HCT116 (cell line): ENCODE measurements at regions not wholly inside any gene's neighbourhood (a gene's known extent, or its start where the extent isn't known, plus 50 kb on each side); places are given as distances from the start of the nearest gene placed in this dataset.

Experiments used
- ATAC-seq: fragments of 200-7000 bp; cut with Tn5 transposase; 2 replicates; pipeline ENCODE4 v1.9.1; 2020; ENCODE audit warnings: mild to moderate bottlenecking, moderate library complexity
- BruUV-seq: library from RNA; stranded (reverse); fragments of 400-500 nt; replicated peaks from 2 replicates; lab custom pipeline; 2021; lab: Mats Ljungman, UMichigan
- CTCF ChIA-PET: fragments of 300-600 bp; sonication (Branson Sonifier 250); formaldehyde crosslinking; loops from one replicate; lab custom pipeline; 2021; ENCODE audit warnings: antibody characterized with exemption; lab: Charles Lee
- POLR2A ChIA-PET: fragments of 300-600, 350-600 bp; sonication (Branson Sonifier 250); formaldehyde crosslinking; loops from one replicate; lab custom pipeline; 2021; ENCODE audit warnings: antibody characterized with exemption; lab: Charles Lee
- RAD21 ChIA-PET, 2 experiments: fragments of 300-600 bp; sonication (Branson Sonifier 250); formaldehyde crosslinking; loops; one replicate each; lab custom pipeline; 2023; ENCODE audit warnings: low total read pairs in 2 of 2; ENCODE audit not compliant: uncharacterized antibody in 2 of 2, unreplicated experiment in 2 of 2, low non-redundant PET in 1 of 2; lab: Charles Lee
- DNase-seq: peaks from one replicate; pipeline ENCODE4 v3.0.0-alpha.2; 2010; ENCODE audit warnings: low read depth, low spot score
- H2AFZ ChIP-seq: fragments of 200-600 bp; shearing (Covaris generic), sonication (generic); 2 replicates; pipeline ENCODE4 v1.6.1; 2017; ENCODE audit warnings: low read depth, mixed run types, mixed read lengths, antibody characterized with exemption, low read length; ENCODE audit not compliant: poor library complexity, severe bottlenecking
- H3K27ac ChIP-seq: 2 replicates; pipeline ENCODE4 v1.5.1; 2012; ENCODE audit warnings: low read depth, low read length
- H3K27me3 ChIP-seq: fragments of 200-600 bp; sonication (generic); 2 replicates; pipeline ENCODE4 v1.6.1; 2016; ENCODE audit warnings: mixed run types, low read length, mixed read lengths; ENCODE audit not compliant: insufficient read depth
- H3K36me3 ChIP-seq, 2 experiments: fragments of 200-500 bp in 1 of 2; fragments of 200-600 bp in 1 of 2; sonication (Bioruptor generic) in 1 of 2; sonication (generic) in 1 of 2; 2 replicates each; pipeline versions ENCODE4 v1.5.1 to v1.6.1; 2014 to 2016; ENCODE audit warnings: low read length in 2 of 2, inconsistent platforms in 1 of 2, mixed read lengths in 1 of 2, mixed run types in 1 of 2; ENCODE audit not compliant: insufficient read depth in 2 of 2, control insufficient read depth in 1 of 2
- H3K4me1 ChIP-seq, 2 experiments: fragments of 200-600 bp in 1 of 2; sonication (generic) in 1 of 2; 2 replicates each; pipeline versions ENCODE4 v1.5.1 to v1.6.1; 2012 to 2017; ENCODE audit warnings: low read length in 2 of 2, inconsistent platforms in 1 of 2, mild to moderate bottlenecking in 1 of 2, mixed read lengths in 1 of 2, mixed run types in 1 of 2, moderate library complexity in 1 of 2; ENCODE audit not compliant: insufficient read depth in 2 of 2, control insufficient read depth in 1 of 2
- H3K4me2 ChIP-seq: fragments of 200-600 bp; sonication (generic); 2 replicates; pipeline ENCODE4 v1.6.1; 2017; ENCODE audit warnings: mixed run types, low read length, mixed read lengths
- H3K4me3 ChIP-seq, 2 experiments: fragments of 200-600 bp in 1 of 2; sonication (generic) in 1 of 2; replicated peaks in 1 of 2; 2 replicates each; pipeline ENCODE4 v1.5.1; 2011 to 2016; ENCODE audit warnings: low read length in 2 of 2, control low read depth in 1 of 2, low read depth in 1 of 2, mild to moderate bottlenecking in 1 of 2, mixed read lengths in 1 of 2, mixed run types in 1 of 2
- H3K79me2 ChIP-seq: fragments of 200-600 bp; sonication (generic); 2 replicates; pipeline ENCODE4 v1.6.1; 2017; ENCODE audit warnings: mild to moderate bottlenecking, mixed run types, low read length, moderate library complexity, mixed read lengths; ENCODE audit not compliant: insufficient read depth
- H3K9ac ChIP-seq: fragments of 200-600 bp; sonication (generic); 2 replicates; pipeline ENCODE4 v1.6.1; 2016; ENCODE audit warnings: low read length, mixed read lengths
- H3K9me2 ChIP-seq: fragments of 200-600 bp; sonication (generic), shearing (Covaris generic); 2 replicates; pipeline ENCODE4 v1.6.1; 2017; ENCODE audit warnings: mixed run types, mild to moderate bottlenecking, moderate library complexity; ENCODE audit not compliant: insufficient read depth
- H3K9me3 ChIP-seq, 2 experiments: fragments of 200-500 bp in 1 of 2; fragments of 200-600 bp in 1 of 2; sonication (Bioruptor generic) in 1 of 2; sonication (generic) in 1 of 2; 2 replicates each; pipeline ENCODE4 v1.6.1; 2014 to 2017; ENCODE audit warnings: low read length in 2 of 2, mixed read lengths in 2 of 2, inconsistent platforms in 1 of 2, low read depth in 1 of 2, mild to moderate bottlenecking in 1 of 2, mixed run types in 1 of 2, moderate library complexity in 1 of 2; ENCODE audit not compliant: control insufficient read depth in 1 of 2, insufficient read depth in 1 of 2
- H4K20me1 ChIP-seq: fragments of 200-600 bp; sonication (generic), shearing (Covaris generic); 2 replicates; pipeline ENCODE4 v1.6.1; 2017; ENCODE audit warnings: mixed run types, mild to moderate bottlenecking, moderate library complexity; ENCODE audit not compliant: insufficient read depth
- CEBPB ChIP-seq: IDR thresholded peaks from 2 replicates; pipeline ENCODE4 v1.6.1; 2012; ENCODE audit warnings: low read depth
- EGR1 ChIP-seq: IDR thresholded peaks from 2 replicates; pipeline ENCODE4 v1.6.1; 2012; ENCODE audit warnings: low read depth
- POLR2AphosphoS5 ChIP-seq: IDR thresholded peaks from 2 replicates; pipeline ENCODE4 v1.6.1; 2011; ENCODE audit warnings: mild to moderate bottlenecking, low read depth, low read length, moderate library complexity
- SRF ChIP-seq: IDR thresholded peaks from 2 replicates; pipeline ENCODE4 v1.6.1; 2012; ENCODE audit warnings: low read depth
- intact Hi-C: fragments of 100-400 bp; cut with micrococcal nuclease; formaldehyde crosslinking; loops from 2 replicates; pipeline ENCODE4 v1.10.0; 2022

- TF ChIP-seq POLR2AphosphoS5, result no peak
- TF ChIP-seq, all 23 proteins: peak for 0
- BruUV-seq, result no TSS peak
- Histone ChIP-seq H3K36me3 (no peaks in the 10 kb centered on the region), H3K9me3 (peaks cover 0 to 16% of the 10 kb centered on the region in 2 experiments; a peak in 2 of 4 replicates), H3K4me3 (no peak overlapping the region), H3K9ac (no peak overlapping the region), H3K27me3 (no peaks in the 10 kb centered on the region), H3K79me2 (no peaks in the 10 kb centered on the region), H2AFZ (no peak overlapping the region), H3K9me2 (no peaks in the 10 kb centered on the region), H3K4me1 (no peaks in the 10 kb centered on the region), H4K20me1 (no peaks in the 10 kb centered on the region), H3K4me2 (no peak overlapping the region), H3K27ac (no peak overlapping the region)
- CTCF ChIA-PET, result no interaction called here
- intact Hi-C loops, result no loop called here
- ATAC-seq, result no peak
- POLR2A ChIA-PET, result no interaction called here
- DNase-seq, result no peak
- RAD21 ChIA-PET, result no interaction called here
Observed at GRCh38 chr11:127461241-127462064, 460.9 kb upstream of the KIRREL3 start.

GRCh38 chr11:127458561-127458960 lies 458.0 kb upstream of the KIRREL3 start:
- no peak overlapping the region for H3K27ac ChIP-seq
- TF ChIP-seq EGR1, result no peak
- no peak for TF ChIP-seq CEBPB
- no peak for TF ChIP-seq SRF
- no peaks in the 10 kb centered on the region for H3K36me3 ChIP-seq
- BruUV-seq, result no TSS peak
- no peak overlapping the region for H3K9ac ChIP-seq
- H3K9me2 ChIP-seq, result no peaks in the 10 kb centered on the region
- no peak overlapping the region for H2AFZ ChIP-seq
- intact Hi-C loops, result no loop called here
- RAD21 ChIA-PET, result no interaction called here
- H3K9me3 ChIP-seq, result peaks cover 0 to 17% of the 10 kb centered on the region in 2 experiments; a peak in 2 of 4 replicates
- no peak overlapping the region for H3K4me2 ChIP-seq
- no peaks in the 10 kb centered on the region for H3K4me1 ChIP-seq
- ATAC-seq (no peak), DNase-seq (no peak)
- H4K20me1 ChIP-seq, result no peaks in the 10 kb centered on the region
- H3K4me3 ChIP-seq, result no peak overlapping the region
- CTCF ChIA-PET, result no interaction called here
- POLR2A ChIA-PET, result no interaction called here
- H3K79me2 ChIP-seq, result no peaks in the 10 kb centered on the region
- no peaks in the 10 kb centered on the region for H3K27me3 ChIP-seq
